ENCODE measurements at regions not wholly inside any gene's neighbourhood (a gene's known extent, or its start where the extent isn't known, plus 50 kb on each side); places are given as distances from the start of the nearest gene placed in this dataset.

DNA sequence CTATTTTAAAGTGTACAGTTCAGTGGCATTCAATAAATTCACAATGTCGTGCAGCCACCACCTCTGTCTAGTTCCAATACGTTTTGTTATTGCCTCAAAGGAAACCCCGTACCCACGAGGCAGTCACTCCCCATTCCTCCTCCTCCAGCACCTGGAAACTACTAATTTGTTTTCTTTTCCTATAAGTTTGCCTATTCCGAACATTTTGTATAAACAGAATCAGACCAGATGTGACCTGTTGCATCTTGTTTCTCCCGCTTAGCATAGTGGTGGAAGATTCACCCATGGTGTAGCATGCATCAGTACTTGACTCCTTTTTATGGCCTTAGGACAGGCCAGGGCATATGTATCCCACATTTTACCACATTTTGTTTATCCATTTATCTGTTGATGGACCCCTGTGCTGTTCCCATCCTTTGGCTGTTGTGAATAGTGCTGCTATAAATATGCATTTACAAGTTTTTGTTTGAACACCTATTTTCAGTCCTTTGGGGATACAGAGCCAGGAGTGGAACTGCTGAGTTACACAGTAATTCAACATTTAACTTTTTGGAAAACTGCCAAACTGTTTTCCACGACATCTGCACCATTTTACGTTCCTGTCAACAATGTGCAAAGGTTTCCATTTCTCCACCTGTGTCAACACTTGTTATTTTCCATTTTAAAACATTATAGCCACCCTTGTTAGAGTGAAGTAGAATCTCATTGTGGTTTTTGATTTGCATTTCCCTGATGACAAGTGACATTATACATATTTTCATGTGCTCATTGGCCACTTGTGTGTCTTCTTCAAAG, 57.8 kb upstream of the STX18 start:
- no peak for DNase-seq (ENCODE audit: low spot score)
- no peak for ATAC-seq (ENCODE audit: low FRiP score)
- TF ChIP-seq, protein P1, sequence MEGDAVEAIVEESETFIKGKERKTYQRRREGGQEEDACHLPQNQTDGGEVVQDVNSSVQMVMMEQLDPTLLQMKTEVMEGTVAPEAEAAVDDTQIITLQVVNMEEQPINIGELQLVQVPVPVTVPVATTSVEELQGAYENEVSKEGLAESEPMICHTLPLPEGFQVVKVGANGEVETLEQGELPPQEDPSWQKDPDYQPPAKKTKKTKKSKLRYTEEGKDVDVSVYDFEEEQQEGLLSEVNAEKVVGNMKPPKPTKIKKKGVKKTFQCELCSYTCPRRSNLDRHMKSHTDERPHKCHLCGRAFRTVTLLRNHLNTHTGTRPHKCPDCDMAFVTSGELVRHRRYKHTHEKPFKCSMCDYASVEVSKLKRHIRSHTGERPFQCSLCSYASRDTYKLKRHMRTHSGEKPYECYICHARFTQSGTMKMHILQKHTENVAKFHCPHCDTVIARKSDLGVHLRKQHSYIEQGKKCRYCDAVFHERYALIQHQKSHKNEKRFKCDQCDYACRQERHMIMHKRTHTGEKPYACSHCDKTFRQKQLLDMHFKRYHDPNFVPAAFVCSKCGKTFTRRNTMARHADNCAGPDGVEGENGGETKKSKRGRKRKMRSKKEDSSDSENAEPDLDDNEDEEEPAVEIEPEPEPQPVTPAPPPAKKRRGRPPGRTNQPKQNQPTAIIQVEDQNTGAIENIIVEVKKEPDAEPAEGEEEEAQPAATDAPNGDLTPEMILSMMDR (IDR thresholded peaks at IDR 0.05) = no peak

DNA sequence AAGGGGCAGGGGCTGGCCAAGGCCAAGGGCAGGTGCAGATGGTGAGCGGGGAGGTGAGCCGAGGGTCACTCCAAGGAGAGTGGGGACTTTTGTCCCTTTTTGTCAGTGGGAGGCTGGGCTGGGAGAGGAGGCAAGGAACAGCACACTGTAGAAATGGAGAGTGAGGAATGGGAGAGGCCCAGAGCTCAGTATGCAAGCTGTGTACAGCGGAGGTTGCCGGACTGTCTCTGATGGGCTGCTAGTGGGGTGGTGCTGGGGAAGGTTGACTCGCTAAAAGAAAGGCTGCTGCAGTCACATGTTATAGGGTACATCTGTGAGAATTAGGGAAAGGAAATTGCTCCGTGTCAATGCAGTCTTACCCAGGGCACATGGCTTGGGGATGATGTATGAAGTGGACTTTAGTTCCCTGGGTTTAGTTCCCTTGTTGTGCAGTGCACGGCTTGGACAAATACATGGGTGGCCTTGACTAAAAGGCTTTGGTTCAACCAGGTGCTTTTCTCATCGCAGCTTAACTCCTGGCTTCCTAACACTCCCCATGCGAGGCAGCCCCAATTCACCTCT, 57.1 kb upstream of the STX18 start:
- ATAC-seq (ENCODE audit: low FRiP score) (no peak), DNase-seq (ENCODE audit: low spot score) (no peak)
- TF ChIP-seq, protein P1 (IDR thresholded peaks at IDR 0.05) = no peak

DNA sequence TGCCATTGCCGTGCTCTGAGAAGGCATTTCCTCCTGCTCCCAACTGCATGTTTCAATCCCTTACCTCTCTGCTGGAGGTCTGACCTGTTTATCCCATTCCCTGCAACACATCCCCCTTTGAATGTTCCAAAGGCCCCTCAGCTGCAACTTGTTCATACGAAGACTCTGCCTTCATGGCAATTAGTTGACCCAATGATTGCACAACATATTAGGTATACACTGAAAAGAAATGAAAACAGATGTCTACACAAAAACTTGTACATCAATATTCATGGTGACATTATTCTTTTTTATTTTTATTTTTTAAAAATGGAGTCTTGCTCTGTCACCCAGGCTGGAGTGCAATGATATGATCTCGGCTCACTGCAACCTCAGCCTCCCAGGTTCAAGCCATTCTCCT, 54.9 kb upstream of the STX18 start:
- TF ChIP-seq, protein P1 (IDR thresholded peaks at IDR 0.05) = no peak
- DNase-seq (ENCODE audit: low spot score) = no peak
- ATAC-seq (ENCODE audit: low FRiP score) = no peak

DNA sequence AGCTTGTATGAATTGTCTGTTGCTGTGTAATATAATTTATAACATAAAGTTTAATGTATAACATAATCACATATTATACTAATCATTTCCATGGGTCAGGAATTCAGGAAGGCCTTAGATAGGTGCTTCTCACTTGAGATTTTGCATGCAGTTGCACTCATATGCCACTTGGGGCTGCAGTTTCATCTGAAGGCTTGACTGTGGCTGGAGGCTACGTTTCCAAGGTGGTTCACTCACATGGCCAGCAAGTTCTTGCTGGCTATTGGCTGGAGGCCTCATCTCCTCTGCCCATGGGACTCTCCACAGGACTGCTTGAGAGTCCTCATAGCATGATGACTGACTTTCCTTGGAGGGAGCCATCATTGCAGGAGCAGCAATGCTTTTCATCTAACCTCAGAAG, 53.4 kb upstream of the STX18 start:
- DNase-seq (ENCODE audit: low spot score) = no peak
- TF ChIP-seq, protein P1 (IDR thresholded peaks at IDR 0.05) = no peak
- no peak for ATAC-seq (ENCODE audit: low FRiP score)

DNA sequence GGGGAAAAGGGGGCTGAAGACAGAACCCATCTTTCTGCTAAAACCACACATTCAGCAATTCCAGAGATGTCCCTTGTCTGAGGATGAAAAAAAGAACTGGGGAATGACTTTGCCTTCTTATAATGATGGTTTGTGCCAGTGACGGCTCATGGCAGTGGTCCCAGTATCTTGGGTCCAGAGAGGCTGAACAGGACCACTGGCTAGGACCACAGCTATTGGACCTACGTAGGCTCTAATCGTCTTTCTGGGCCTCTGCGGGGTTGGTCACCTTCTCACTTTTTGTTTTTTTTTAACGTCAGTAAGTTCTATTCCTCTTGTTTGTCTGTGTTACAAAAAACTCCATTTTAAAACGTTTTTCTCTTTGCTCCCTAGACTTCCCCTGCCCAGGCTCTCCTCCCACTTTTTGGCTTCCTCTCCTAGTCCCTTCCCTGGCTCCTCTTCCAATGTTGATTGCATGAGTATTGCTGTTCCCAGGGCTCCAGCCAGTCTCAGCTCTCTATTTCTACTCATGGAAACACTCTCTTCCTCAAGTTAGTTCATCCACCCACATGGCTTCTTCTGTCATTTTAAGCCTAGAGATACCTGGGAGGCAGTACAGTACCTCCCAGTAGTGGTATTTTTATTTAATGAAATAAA, 52.6 kb upstream of the STX18 start:
- ATAC-seq (ENCODE audit: low FRiP score) (no peak), DNase-seq (ENCODE audit: low spot score) (no peak)
- TF ChIP-seq, protein P1 (IDR thresholded peaks at IDR 0.05) = no peak

DNA sequence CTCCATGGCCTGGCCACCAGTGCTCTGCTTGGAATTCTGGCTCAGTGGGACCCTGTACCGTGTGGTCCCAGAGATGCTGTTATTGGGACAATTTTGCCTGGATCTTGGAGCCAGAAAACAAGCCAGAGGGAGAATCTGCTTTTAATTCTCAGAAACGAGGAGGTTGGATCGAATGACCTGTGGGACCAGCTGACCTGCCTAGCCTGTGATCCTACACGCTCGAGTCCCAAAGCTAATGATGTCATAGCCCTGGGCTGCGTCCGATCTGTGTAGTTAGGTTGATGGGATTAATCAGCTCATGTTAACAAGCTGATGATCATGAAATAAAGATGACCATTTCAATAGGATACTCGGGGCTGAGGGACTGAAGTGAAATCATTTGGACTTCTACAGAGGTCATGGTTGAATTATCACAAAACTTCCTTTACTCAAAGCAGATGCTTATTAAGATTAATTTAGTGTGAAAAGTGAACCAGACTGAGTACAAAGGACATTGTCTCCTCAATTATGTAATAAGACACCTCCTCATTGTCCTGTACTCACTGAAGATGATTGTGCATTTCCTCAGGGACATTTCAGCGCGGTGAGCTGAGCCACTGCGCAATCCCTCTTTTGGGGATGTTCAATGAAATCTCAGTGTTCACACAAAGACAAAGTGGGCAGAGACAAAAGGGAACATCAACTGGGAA, 51.9 kb upstream of the STX18 start:
- TF ChIP-seq, protein P1 (IDR thresholded peaks at IDR 0.05) = no peak
- no peak for ATAC-seq (ENCODE audit: low FRiP score)
- no peak for DNase-seq (ENCODE audit: low spot score)

All from omental fat pad (tissue), 3 donors.